Thoracic aorta (tissue), 2 donors: ENCODE measurements at regions not wholly inside any gene's neighbourhood (a gene's known extent, or its start where the extent isn't known, plus 50 kb on each side); places are given as distances from the start of the nearest gene placed in this dataset.

Source experiments
- ATAC-seq: fragments of 150-250 bp; one replicate; pipeline ENCODE4 v1.8.0; 2017; ENCODE audit warnings: low read depth; ENCODE audit not compliant: insufficient number of reproducible peaks, low FRiP score
- DNase-seq: peaks from one replicate; pipeline ENCODE4 v3.0.0-alpha.2; 2020; ENCODE audit warnings: low spot score
- H3K27ac ChIP-seq, 2 donors: fragments of 200-600 bp; sonication (generic); 1 replicate in 1 of 2; 2 replicates in 1 of 2; pipeline ENCODE4 v1.5.1; 2016; ENCODE audit warnings: mild to moderate bottlenecking in 2 of 2, moderate library complexity in 2 of 2
- H3K27me3 ChIP-seq: fragments of 200-600 bp; sonication (generic); replicated peaks from 2 replicates; pipeline ENCODE4 v1.6.0; 2016; ENCODE audit warnings: mild to moderate bottlenecking; ENCODE audit not compliant: insufficient read depth
- H3K36me3 ChIP-seq: fragments of 200-600 bp; sonication (generic); one replicate; pipeline ENCODE4 v1.5.1; 2016
- H3K4me1 ChIP-seq, 2 donors: fragments of 200-600 bp; sonication (generic); 1 replicate in 1 of 2; 2 replicates in 1 of 2; pipeline versions ENCODE4 v1.5.1 to v1.6.0; 2016; ENCODE audit warnings: low read depth in 2 of 2, mild to moderate bottlenecking in 1 of 2; ENCODE audit not compliant: control insufficient read depth in 1 of 2
- H3K4me3 ChIP-seq: fragments of 200-600 bp; sonication (generic); 2 replicates; pipeline ENCODE4 v1.5.1; 2016; ENCODE audit warnings: mild to moderate bottlenecking
- H3K9me3 ChIP-seq: fragments of 200-600 bp; sonication (generic); 2 replicates; pipeline ENCODE4 v1.5.1; 2016
- CTCF ChIP-seq: fragments of 200-600 bp; sonication (generic); IDR thresholded peaks from one replicate; pipeline ENCODE4 v1.5.1; 2019; ENCODE audit warnings: antibody characterized with exemption

GRCh38 chr22:27445881-27446280 lies 355.7 kb downstream of the MN1 start:
- no peaks in the 10 kb centered on the region for H3K4me1 ChIP-seq
- ATAC-seq, result no peak
- H3K9me3 ChIP-seq, result no peaks in the 10 kb centered on the region
- DNase-seq, result no peak
- no peaks in the 10 kb centered on the region for H3K36me3 ChIP-seq
- no peak for TF ChIP-seq CTCF
- H3K4me3 ChIP-seq, result no peak overlapping the region
- no peak overlapping the region for H3K27ac ChIP-seq
- H3K27me3 ChIP-seq, result no peaks in the 10 kb centered on the region

- TF ChIP-seq CTCF, result no peak
- H3K27me3 ChIP-seq, result no peaks in the 10 kb centered on the region
- H3K9me3 ChIP-seq, result no peaks in the 10 kb centered on the region
- no peak overlapping the region for H3K4me3 ChIP-seq
- H3K27ac ChIP-seq, result no peak overlapping the region
- ATAC-seq (no peak), DNase-seq (no peak)
- no peaks in the 10 kb centered on the region for H3K36me3 ChIP-seq
- no peaks in the 10 kb centered on the region for H3K4me1 ChIP-seq
Observed at GRCh38 chr22:27447289-27447688, 354.3 kb downstream of the MN1 start.

- no peak for TF ChIP-seq CTCF
- Histone ChIP-seq H3K27ac (no peak overlapping the region), H3K27me3 (no peaks in the 10 kb centered on the region), H3K36me3 (no peaks in the 10 kb centered on the region), H3K4me3 (no peak overlapping the region), H3K4me1 (no peaks in the 10 kb centered on the region), H3K9me3 (no peaks in the 10 kb centered on the region)
- no peak for ATAC-seq
- DNase-seq, result no peak
Observed at GRCh38 chr22:27450448-27450847, 351.1 kb downstream of the MN1 start.

GRCh38 chr22:27452245-27452644 lies 349.3 kb downstream of the MN1 start:
- Histone ChIP-seq H3K4me1 (peaks cover 0 to 5% of the 10 kb centered on the region in 2 donors), H3K9me3 (no peaks in the 10 kb centered on the region), H3K4me3 (no peak overlapping the region), H3K27me3 (no peaks in the 10 kb centered on the region), H3K27ac (no peak overlapping the region), H3K36me3 (no peaks in the 10 kb centered on the region)
- ATAC-seq (no peak), DNase-seq (no peak)
- TF ChIP-seq CTCF, result no peak

GRCh38 chr22:27452922-27453321 lies 348.6 kb downstream of the MN1 start:
- Histone ChIP-seq H3K4me1 (peaks cover 0 to 5% of the 10 kb centered on the region in 2 donors), H3K36me3 (no peaks in the 10 kb centered on the region), H3K4me3 (no peak overlapping the region), H3K9me3 (no peaks in the 10 kb centered on the region), H3K27ac (no peak overlapping the region), H3K27me3 (no peaks in the 10 kb centered on the region)
- DNase-seq (no peak), ATAC-seq (no peak)
- no peak for TF ChIP-seq CTCF
